Tibial nerve (tissue), 4 donors: ENCODE measurements at regions not wholly inside any gene's neighbourhood (a gene's known extent, or its start where the extent isn't known, plus 50 kb on each side); places are given as distances from the start of the nearest gene placed in this dataset.

Experiments
- DNase-seq, 2 donors: peaks; one replicate each; pipeline ENCODE4 v3.0.0-alpha.2; 2019; ENCODE audit warnings: low spot score in 2 of 2
- H3K27ac ChIP-seq, 4 donors: fragments of 200-600 bp; sonication (generic) in 3 of 4; one replicate each; pipeline ENCODE4 v1.5.1; 2017 to 2019; ENCODE audit warnings: mild to moderate bottlenecking in 1 of 4
- H3K27me3 ChIP-seq, 2 donors: fragments of 200-600 bp; sonication (generic) in 1 of 2; one replicate each; pipeline versions ENCODE4 v1.5.1 to v1.6.0; 2017 to 2019
- H3K36me3 ChIP-seq, 3 donors: fragments of 200-600 bp; sonication (generic); one replicate each; pipeline ENCODE4 v1.5.1; 2018 to 2019
- H3K4me1 ChIP-seq, 4 donors: fragments of 200-600 bp; sonication (generic) in 3 of 4; one replicate each; pipeline ENCODE4 v1.5.1; 2017 to 2019
- H3K4me3 ChIP-seq, 4 donors: fragments of 200-600 bp; sonication (generic) in 3 of 4; one replicate each; pipeline ENCODE4 v1.5.1; 2017 to 2019; ENCODE audit warnings: mild to moderate bottlenecking in 1 of 4, moderate library complexity in 1 of 4
- H3K9me3 ChIP-seq, 4 donors: fragments of 200-600 bp; sonication (generic) in 3 of 4; one replicate each; pipeline ENCODE4 v1.5.1; 2017 to 2019
- CTCF ChIP-seq, 5 experiments: fragments of 200-600 bp in 3 of 5; fragments of 450-650 bp in 2 of 5; sonication (generic) in 3 of 5; IDR thresholded peaks; one replicate each; pipeline ENCODE4 v1.5.1; 2016 to 2019; ENCODE audit warnings: antibody characterized with exemption in 5 of 5, mild to moderate bottlenecking in 3 of 5, moderate library complexity in 2 of 5
- EP300 ChIP-seq, 2 donors: sonication (generic); formaldehyde crosslinking; IDR thresholded peaks; one replicate each; pipeline ENCODE4 v1.6.1; 2017; ENCODE audit warnings: antibody characterized with exemption in 2 of 2, mild to moderate bottlenecking in 1 of 2
- POLR2A ChIP-seq, 2 donors: fragments of 450-650 bp; IDR thresholded peaks; one replicate each; pipeline ENCODE4 v1.6.1; 2017; ENCODE audit warnings: antibody characterized with exemption in 2 of 2, mild to moderate bottlenecking in 2 of 2, moderate library complexity in 2 of 2
- WGBS, 2 donors: methylation state at CpG; one replicate each; pipeline ENCODE4 v1.1.5; 2018; 5-methylcytosine and 5-hydroxymethylcytosine counted together

GRCh38 chr6:169978615-169979161 lies 227.3 kb downstream of the ERMARD start:
- H3K9me3 ChIP-seq = no peaks in the 10 kb centered on the region
- H3K4me1 ChIP-seq = no peaks in the 10 kb centered on the region
- H3K27me3 ChIP-seq = no peaks in the 10 kb centered on the region
- no peaks in the 10 kb centered on the region for H3K36me3 ChIP-seq
- WGBS, 2 donors = 74 to 78% methylated on average over 25 to 26 of the region's 26 CpGs
- H3K4me3 ChIP-seq = no peak overlapping the region
- no peak overlapping the region for H3K27ac ChIP-seq
- TF ChIP-seq CTCF (IDR thresholded peaks at IDR 0.05) = no peak
- TF ChIP-seq POLR2A (IDR thresholded peaks at IDR 0.05) = no peak
- TF ChIP-seq EP300 (IDR thresholded peaks at IDR 0.05) = no peak
- DNase-seq = no peak

GRCh38 chr6:169977434-169978265 lies 226.2 kb downstream of the ERMARD start:
- H3K4me1 ChIP-seq = no peaks in the 10 kb centered on the region
- H3K4me3 ChIP-seq = no peak overlapping the region
- H3K27me3 ChIP-seq = no peaks in the 10 kb centered on the region
- no peaks in the 10 kb centered on the region for H3K36me3 ChIP-seq
- no peak overlapping the region for H3K27ac ChIP-seq
- no peak for DNase-seq
- H3K9me3 ChIP-seq = no peaks in the 10 kb centered on the region
- WGBS, 2 donors = 84 to 86% methylated on average over 26 to 28 of the region's 28 CpGs
- TF ChIP-seq EP300 (IDR thresholded peaks at IDR 0.05) = no peak
- no peak for TF ChIP-seq CTCF (IDR thresholded peaks at IDR 0.05)
- no peak for TF ChIP-seq POLR2A (IDR thresholded peaks at IDR 0.05)

GRCh38 chr6:169976301-169977081 lies 225.1 kb downstream of the ERMARD start:
- Histone ChIP-seq H3K9me3 (no peaks in the 10 kb centered on the region), H3K27me3 (no peaks in the 10 kb centered on the region), H3K4me3 (no peak overlapping the region), H3K36me3 (no peaks in the 10 kb centered on the region), H3K27ac (no peak overlapping the region), H3K4me1 (no peaks in the 10 kb centered on the region)
- TF ChIP-seq EP300 (IDR thresholded peaks at IDR 0.05) (no peak), POLR2A (IDR thresholded peaks at IDR 0.05) (no peak), CTCF (IDR thresholded peaks at IDR 0.05) (no peak)
- WGBS, 2 donors = 67 to 73% methylated on average over 31 of the region's 31 CpGs
- DNase-seq = no peak

GRCh38 chr6:169975701-169976100 lies 224.3 kb downstream of the ERMARD start:
- no peaks in the 10 kb centered on the region for H3K4me1 ChIP-seq
- TF ChIP-seq CTCF (IDR thresholded peaks at IDR 0.05) (no peak), POLR2A (IDR thresholded peaks at IDR 0.05) (no peak), EP300 (IDR thresholded peaks at IDR 0.05) (no peak)
- H3K27ac ChIP-seq = no peak overlapping the region
- no peak for DNase-seq
- 79 to 85% methylated on average over 10 of the region's 10 CpGs for WGBS, 2 donors
- H3K9me3 ChIP-seq = no peaks in the 10 kb centered on the region
- no peaks in the 10 kb centered on the region for H3K27me3 ChIP-seq
- H3K36me3 ChIP-seq = no peaks in the 10 kb centered on the region
- no peak overlapping the region for H3K4me3 ChIP-seq

GRCh38 chr6:169975286-169975685 lies 223.9 kb downstream of the ERMARD start:
- Histone ChIP-seq H3K4me3 (no peak overlapping the region), H3K27me3 (no peaks in the 10 kb centered on the region), H3K9me3 (no peaks in the 10 kb centered on the region), H3K27ac (no peak overlapping the region), H3K36me3 (no peaks in the 10 kb centered on the region), H3K4me1 (no peaks in the 10 kb centered on the region)
- no peak for TF ChIP-seq EP300 (IDR thresholded peaks at IDR 0.05)
- TF ChIP-seq POLR2A (IDR thresholded peaks at IDR 0.05) = no peak
- WGBS, 2 donors = 81 to 82% methylated on average over 14 of the region's 14 CpGs
- DNase-seq = no peak
